HG03039 (cell line): ENCODE measurements at regions not wholly inside any gene's neighbourhood (a gene's known extent, or its start where the extent isn't known, plus 50 kb on each side); places are given as distances from the start of the nearest gene placed in this dataset.

Experiments
- ATAC-seq: cut with Tn5 transposase; IDR thresholded peaks from one replicate; pipeline ENCODE4 v1.9.1; 2021; ENCODE audit warnings: mild to moderate bottlenecking, moderate library complexity; ENCODE audit not compliant: unreplicated experiment

GRCh38 chr12:124388038-124388671 is 93.3 kb downstream of the RFLNA start:
- ATAC-seq, result no peak

GRCh38 chr12:124387528-124387911 is 92.6 kb downstream of the RFLNA start:
- no peak for ATAC-seq

GRCh38 chr12:124386661-124387527 is 92.0 kb downstream of the RFLNA start:
- no peak for ATAC-seq

GRCh38 chr12:124386059-124386458 is 91.2 kb downstream of the RFLNA start:
- ATAC-seq, result no peak

DNA sequence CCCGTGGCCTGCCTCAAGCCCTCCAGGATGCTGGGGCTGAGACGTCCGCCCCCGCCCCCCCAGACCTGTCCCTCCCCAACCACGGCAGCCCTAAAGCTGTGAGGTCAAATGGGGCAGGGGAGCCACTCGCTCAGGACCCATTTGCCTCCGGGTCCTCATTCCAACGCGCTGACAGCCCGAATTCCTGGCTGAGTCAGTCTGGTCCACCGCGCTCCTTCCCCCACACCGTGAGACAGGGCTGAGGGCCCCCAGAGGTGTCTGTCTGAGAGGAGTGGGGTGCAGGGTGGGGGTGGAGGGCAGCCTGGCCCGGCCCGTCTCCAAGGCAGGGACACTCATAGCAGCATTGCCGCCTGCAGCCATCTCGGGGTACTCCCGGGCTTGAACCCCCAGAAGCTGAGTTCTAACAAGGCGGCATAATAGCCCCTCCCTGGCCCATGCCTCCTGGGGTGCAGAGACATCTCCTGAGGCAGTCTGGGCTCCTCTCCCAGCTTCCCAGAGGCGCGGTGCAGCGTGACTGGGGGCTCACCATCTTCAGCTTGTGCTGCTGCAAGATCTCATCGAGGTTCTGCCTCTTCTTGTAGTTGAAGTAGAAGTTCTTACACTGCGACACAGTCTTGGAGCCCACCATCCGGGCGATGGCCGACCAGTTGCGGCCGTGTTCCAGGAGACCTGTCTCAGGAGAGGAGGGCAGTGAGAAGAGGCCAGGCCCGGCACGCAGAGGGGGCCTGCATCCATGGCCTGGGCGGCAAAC is 90.5 kb downstream of the RFLNA start:
- ATAC-seq, result no peak

GRCh38 chr12:124384299-124384894 is 89.5 kb downstream of the RFLNA start:
- no peak for ATAC-seq

DNA sequence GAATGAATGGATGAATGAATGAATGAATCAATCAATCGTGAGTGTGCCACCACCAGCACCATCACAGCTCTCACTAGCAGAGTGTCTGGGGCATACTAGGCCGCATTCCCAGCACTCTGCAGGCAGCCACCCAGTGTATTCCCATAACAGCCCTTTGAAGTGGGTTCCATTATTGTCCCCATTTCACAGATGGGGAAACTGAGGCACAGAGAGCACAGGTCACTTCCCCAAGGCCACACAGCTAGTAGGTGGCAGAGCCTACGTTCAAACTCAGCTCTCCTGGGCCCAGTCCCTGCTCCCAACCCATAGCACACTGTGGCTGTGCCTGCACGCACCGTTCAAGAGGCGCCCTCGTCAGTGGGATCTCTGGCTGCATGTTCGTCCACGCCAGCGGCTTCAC is 88.1 kb downstream of the RFLNA start:
- ATAC-seq, result no peak

DNA sequence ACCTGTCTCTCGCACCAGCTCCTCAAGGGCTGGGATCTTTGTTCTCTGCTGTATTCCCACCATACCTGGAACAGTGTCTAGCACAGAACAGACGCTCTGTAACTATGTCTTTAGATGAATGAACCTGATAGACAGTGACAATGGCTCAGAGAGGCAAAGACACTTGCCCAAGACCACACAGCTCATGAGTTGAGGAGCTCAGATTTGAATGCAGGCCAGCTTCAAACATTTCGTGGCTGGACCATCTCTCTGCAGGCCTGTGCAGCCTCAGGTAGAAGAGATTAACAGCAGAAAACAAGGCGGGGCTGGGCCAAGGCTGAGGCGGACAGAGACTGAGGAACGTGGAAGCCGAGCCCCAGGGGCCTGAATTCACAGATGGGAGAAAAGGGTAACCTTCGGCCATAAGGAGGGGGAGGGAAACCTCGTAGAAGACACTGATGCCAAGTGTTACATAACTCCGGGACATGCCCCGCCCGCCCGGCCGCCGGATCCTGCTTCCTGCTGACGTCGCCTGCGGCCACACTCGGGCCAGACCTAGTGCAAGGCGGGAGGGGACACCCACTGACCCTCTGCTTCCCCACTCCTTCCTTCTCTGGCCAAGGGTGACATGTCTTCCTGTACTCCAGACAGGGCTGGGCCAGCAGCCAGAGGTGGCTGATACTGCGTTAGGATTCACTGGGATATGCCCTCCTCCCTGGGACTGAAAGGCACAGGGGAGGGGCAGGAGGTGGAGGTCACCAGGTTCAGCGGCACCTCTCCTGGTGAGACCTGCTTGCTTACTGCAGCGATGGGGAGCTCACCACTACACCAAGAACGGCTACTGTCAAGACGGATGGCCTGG is 86.8 kb downstream of the RFLNA start:
- no peak for ATAC-seq

- no peak for ATAC-seq
These were observed 86.0 kb downstream of the RFLNA start for GRCh38 chr12:124380796-124381455.

DNA sequence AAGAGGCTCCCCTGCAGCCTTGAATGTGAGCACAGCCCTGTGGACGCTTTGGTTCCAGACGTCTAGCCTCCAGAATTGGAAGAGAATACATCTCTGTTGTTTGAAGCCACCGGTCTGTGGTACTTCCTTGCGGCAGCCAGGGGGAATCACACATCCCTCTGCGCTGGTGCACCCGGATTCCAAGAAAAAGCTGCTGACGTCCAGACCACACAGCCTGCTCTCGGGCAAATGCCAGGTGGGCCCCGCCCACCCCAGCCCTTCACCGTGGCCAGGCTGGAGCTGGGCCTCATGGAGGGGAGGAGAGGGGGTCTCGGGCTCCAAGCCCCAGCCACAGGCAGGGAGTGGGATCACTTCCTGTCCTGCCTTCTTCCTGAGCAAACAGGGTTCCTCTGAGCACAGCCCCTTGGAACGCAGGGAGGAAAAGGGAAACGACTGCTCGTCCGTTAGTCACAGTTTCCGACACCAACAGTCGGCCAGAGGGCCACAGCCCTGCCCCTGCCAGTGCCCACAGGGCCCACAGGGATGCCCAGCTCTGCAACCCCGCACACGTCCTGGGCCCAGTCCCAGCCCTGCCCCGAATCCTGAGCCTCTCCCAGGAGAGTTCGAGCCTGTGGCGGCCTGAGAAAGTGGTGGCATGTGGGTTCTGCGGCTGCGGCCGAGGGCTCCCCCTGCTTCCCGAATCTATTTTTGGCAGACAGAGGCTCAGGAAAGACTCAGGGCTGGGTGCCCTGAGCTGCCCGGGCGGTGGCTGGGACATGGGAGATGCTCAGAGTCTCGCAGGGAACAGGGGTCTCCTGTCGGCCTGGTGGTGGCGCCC is 85.3 kb downstream of the RFLNA start:
- ATAC-seq, result no peak

- no peak for ATAC-seq
These were observed 84.6 kb downstream of the RFLNA start for GRCh38 chr12:124379379-124379937.

DNA sequence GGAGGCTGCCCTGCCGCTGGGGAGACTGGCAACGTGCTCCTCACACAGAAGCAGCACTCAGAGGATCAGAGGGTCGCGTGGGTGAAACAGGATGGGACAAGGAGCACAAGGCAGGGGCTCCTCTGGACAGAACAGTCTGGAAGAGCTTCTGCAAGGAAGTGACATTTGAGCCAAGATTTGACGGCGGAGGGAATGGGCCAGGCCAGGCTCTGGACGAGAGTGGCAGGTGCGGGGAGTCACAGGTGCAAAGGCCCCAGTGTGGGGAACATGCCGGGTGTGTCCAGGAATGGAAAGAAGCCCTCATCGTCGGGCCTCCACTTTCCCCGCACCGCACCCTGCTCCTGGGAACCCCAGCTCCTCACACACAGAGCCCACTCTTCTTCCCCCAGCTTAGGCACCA is 84.0 kb downstream of the RFLNA start:
- ATAC-seq, result no peak

- ATAC-seq, result no peak
These were observed 83.2 kb downstream of the RFLNA start for GRCh38 chr12:124377981-124378509.

- ATAC-seq, result no peak
These were observed 81.5 kb downstream of the RFLNA start for GRCh38 chr12:124376435-124376834.

- ATAC-seq, result no peak
These were observed 80.9 kb downstream of the RFLNA start for GRCh38 chr12:124375789-124376175.

- no peak for ATAC-seq
These were observed 80.4 kb downstream of the RFLNA start for GRCh38 chr12:124375141-124375788.

GRCh38 chr12:124374567-124374966 is 79.7 kb downstream of the RFLNA start:
- ATAC-seq, result no peak

GRCh38 chr12:124374147-124374546 is 79.3 kb downstream of the RFLNA start:
- ATAC-seq, result no peak
